ENCODE measurements at regions not wholly inside any gene's neighbourhood (a gene's known extent, or its start where the extent isn't known, plus 50 kb on each side); places are given as distances from the start of the nearest gene placed in this dataset.

GRCh38 chr1:193588311-193589082 is 402.1 kb upstream of the B3GALT2 start:
- no peak for DNase-seq

GRCh38 chr1:193584731-193585239 is 398.4 kb upstream of the B3GALT2 start:
- no peak for DNase-seq

- DNase-seq, result no peak
Measured at GRCh38 chr1:193581341-193581740, 394.9 kb upstream of the B3GALT2 start.

GRCh38 chr1:193580419-193580818 is 394.0 kb upstream of the B3GALT2 start:
- DNase-seq, result no peak

GRCh38 chr1:193579323-193579722 is 392.9 kb upstream of the B3GALT2 start:
- no peak for DNase-seq

GRCh38 chr1:193574913-193575312 is 388.5 kb upstream of the B3GALT2 start:
- no peak for DNase-seq

- no peak for DNase-seq
Measured at GRCh38 chr1:193569983-193570269, 383.5 kb upstream of the B3GALT2 start.

GRCh38 chr1:193569096-193569982 is 382.9 kb upstream of the B3GALT2 start:
- DNase-seq, result no peak

- DNase-seq, result no peak
Measured at GRCh38 chr1:193568512-193568911, 382.1 kb upstream of the B3GALT2 start.

GRCh38 chr1:193567937-193568336 is 381.5 kb upstream of the B3GALT2 start:
- no peak for DNase-seq

GRCh38 chr1:193566735-193567134 is 380.3 kb upstream of the B3GALT2 start:
- DNase-seq, result no peak

GRCh38 chr1:193565971-193566577 is 379.7 kb upstream of the B3GALT2 start:
- DNase-seq, result no peak

GRCh38 chr1:193562121-193562520 is 375.7 kb upstream of the B3GALT2 start:
- no peak for DNase-seq

GRCh38 chr1:193558491-193559028 is 372.1 kb upstream of the B3GALT2 start:
- DNase-seq, result peak in 2 of 56 donors; percentile 1 to 2

- DNase-seq, result no peak
Measured at GRCh38 chr1:193555662-193556441, 369.4 kb upstream of the B3GALT2 start.

- DNase-seq, result no peak
Measured at GRCh38 chr1:193553564-193553963, 367.2 kb upstream of the B3GALT2 start.

- no peak for DNase-seq
Measured at GRCh38 chr1:193552274-193552673, 365.9 kb upstream of the B3GALT2 start.

- no peak for DNase-seq
Measured at GRCh38 chr1:193549081-193549480, 362.7 kb upstream of the B3GALT2 start.

- DNase-seq, result peak in 1 of 56 donors; percentile 27
Measured at GRCh38 chr1:193545171-193545570, 358.8 kb upstream of the B3GALT2 start.

GRCh38 chr1:193543259-193543658 is 356.8 kb upstream of the B3GALT2 start:
- DNase-seq, result no peak

GRCh38 chr1:193542690-193543089 is 356.3 kb upstream of the B3GALT2 start:
- DNase-seq, result no peak
